BE2C (cell line): ENCODE measurements at regions not wholly inside any gene's neighbourhood (a gene's known extent, or its start where the extent isn't known, plus 50 kb on each side); places are given as distances from the start of the nearest gene placed in this dataset.

Source experiments
- DNase-seq: peaks from one replicate; pipeline ENCODE4 v3.0.0-alpha.2; 2020
- H3K27me3 ChIP-seq: fragments of 250-450 bp; sonication (Bioruptor Pico); 2 replicates; pipeline ENCODE4 v1.5.1; 2020; ENCODE audit warnings: mild to moderate bottlenecking
- H3K36me3 ChIP-seq: fragments of 250-450 bp; sonication (Bioruptor Pico); 2 replicates; pipeline ENCODE4 v1.5.1; 2020; ENCODE audit warnings: mild to moderate bottlenecking
- H3K4me1 ChIP-seq: fragments of 250-450 bp; sonication (Bioruptor Pico); 2 replicates; pipeline ENCODE4 v1.5.1; 2020
- H3K4me3 ChIP-seq: 2 replicates; pipeline ENCODE4 v1.5.1; 2011; ENCODE audit warnings: low read depth, low read length
- H3K9me3 ChIP-seq: fragments of 250-450 bp; sonication (Bioruptor Pico); 2 replicates; pipeline ENCODE4 v1.5.1; 2020
- CTCF ChIP-seq: IDR thresholded peaks from 2 replicates; pipeline ENCODE4 v1.5.1; 2012; ENCODE audit warnings: mild to moderate bottlenecking, low read depth, low read length

- peaks cover 11% of the 10 kb centered on the region for H3K27me3 ChIP-seq
- no peak for DNase-seq
- no peaks in the 10 kb centered on the region for H3K9me3 ChIP-seq
- TF ChIP-seq CTCF = no peak
- H3K4me3 ChIP-seq = no peak overlapping the region
- no peaks in the 10 kb centered on the region for H3K36me3 ChIP-seq
- H3K4me1 ChIP-seq = peaks cover 7% of the 10 kb centered on the region
These were observed 78.9 kb upstream of the KCNK2 start for GRCh38 chr1:215003686-215004085.

- TF ChIP-seq CTCF = no peak
- Histone ChIP-seq H3K4me3 (no peak overlapping the region), H3K27me3 (peaks cover 11% of the 10 kb centered on the region), H3K4me1 (peaks cover 7% of the 10 kb centered on the region), H3K36me3 (no peaks in the 10 kb centered on the region), H3K9me3 (no peaks in the 10 kb centered on the region)
- peak; percentile 15 for DNase-seq
These were observed 78.3 kb upstream of the KCNK2 start for GRCh38 chr1:215004121-215004827.

- no peaks in the 10 kb centered on the region for H3K36me3 ChIP-seq
These were observed 77.5 kb upstream of the KCNK2 start for GRCh38 chr1:215005078-215005477.

DNA sequence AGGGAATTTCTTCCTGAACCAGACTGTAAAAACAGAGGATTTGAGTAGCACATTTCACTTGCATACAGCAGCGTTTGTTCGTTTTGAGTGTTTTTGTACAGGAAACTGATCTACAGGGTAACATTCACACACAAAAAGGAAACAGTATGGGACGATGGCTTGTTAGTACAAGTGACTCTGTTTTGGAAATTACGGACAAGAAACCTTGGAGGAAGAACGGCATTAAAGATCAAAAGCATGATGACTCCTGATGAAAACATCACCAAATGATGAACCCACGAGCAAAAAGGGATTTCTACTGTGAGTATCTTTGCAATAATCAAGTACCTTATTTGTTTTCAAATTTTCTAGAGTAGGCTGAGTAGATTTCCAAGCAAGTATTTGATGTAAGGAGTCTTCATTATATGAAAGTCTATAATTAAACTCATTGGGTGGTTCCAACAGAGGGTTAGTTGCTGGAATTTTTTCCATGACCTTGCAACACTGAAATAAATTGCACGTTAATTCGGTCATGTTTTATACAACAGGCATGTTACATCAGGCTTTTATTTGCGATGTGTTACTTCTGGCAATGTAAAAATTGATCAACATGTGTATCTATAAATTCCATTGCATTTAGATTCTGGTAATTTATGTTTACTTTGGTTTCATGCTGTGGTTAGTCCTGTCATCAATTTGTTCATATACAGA, 76.7 kb upstream of the KCNK2 start:
- H3K9me3 ChIP-seq = no peaks in the 10 kb centered on the region
- H3K4me1 ChIP-seq = peaks cover 7% of the 10 kb centered on the region
- no peaks in the 10 kb centered on the region for H3K36me3 ChIP-seq
- H3K27me3 ChIP-seq = peaks cover 14% of the 10 kb centered on the region
- no peak overlapping the region for H3K4me3 ChIP-seq
- DNase-seq = no peak
- TF ChIP-seq CTCF = no peak

More at GRCh38 chr1:215005078-215005477, 77.5 kb upstream of the KCNK2 start:
- Histone ChIP-seq H3K27me3 (peaks cover 11% of the 10 kb centered on the region), H3K4me3 (no peak overlapping the region), H3K4me1 (peaks cover 7% of the 10 kb centered on the region), H3K9me3 (no peaks in the 10 kb centered on the region)
- TF ChIP-seq CTCF = no peak
- DNase-seq = peak; percentile 37

GRCh38 chr1:215007880-215008279, 74.7 kb upstream of the KCNK2 start:
- Histone ChIP-seq H3K4me1 (peaks cover 7% of the 10 kb centered on the region), H3K9me3 (no peaks in the 10 kb centered on the region), H3K36me3 (no peaks in the 10 kb centered on the region), H3K4me3 (no peak overlapping the region), H3K27me3 (peaks cover 8% of the 10 kb centered on the region)
- DNase-seq = no peak
- no peak for TF ChIP-seq CTCF

GRCh38 chr1:215018555-215018954, 64.0 kb upstream of the KCNK2 start:
- Histone ChIP-seq H3K27me3 (peaks cover 3% of the 10 kb centered on the region; the same call in 1 of the 2 replicates), H3K9me3 (no peaks in the 10 kb centered on the region), H3K4me3 (no peak overlapping the region), H3K36me3 (no peaks in the 10 kb centered on the region), H3K4me1 (no peaks in the 10 kb centered on the region)
- TF ChIP-seq CTCF = no peak
- DNase-seq = no peak
